Head of caudate nucleus (tissue), 42 donors: ENCODE measurements at regions not wholly inside any gene's neighbourhood (a gene's known extent, or its start where the extent isn't known, plus 50 kb on each side); places are given as distances from the start of the nearest gene placed in this dataset.

Experiments
- DNase-seq, 42 donors: peaks; one replicate each; pipeline versions ENCODE4 v3.0.0 to v3.0.0-alpha.2; 2020 to 2021; ENCODE audit warnings: mixed read lengths in 7 of 42
- intact Hi-C: fragments of 100-400 bp; cut with DNase I; formaldehyde crosslinking; loops from one replicate; pipeline ENCODE4 v1.15.0; 2022

DNA sequence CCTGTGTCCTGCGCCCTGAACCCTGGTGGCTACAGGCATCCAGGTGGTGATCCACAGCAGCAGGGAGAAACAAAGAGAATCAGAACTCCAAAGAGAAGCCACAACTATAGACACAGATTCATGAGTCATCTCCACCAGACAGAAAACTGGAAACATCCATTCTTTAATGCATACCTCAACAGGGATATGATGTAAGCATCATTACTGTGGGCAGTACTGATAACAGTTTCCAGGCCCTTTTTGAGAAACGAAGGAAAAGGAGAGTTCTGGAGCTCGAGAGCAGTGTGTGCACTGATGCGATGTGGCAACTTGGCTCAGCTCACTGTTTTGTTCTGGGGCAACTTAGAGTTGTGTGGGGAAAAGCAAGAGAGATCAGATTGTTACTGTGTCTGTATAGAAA lies 215.6 kb upstream of the ADAMTS16 start:
- intact Hi-C loops: no loop called here

DNA sequence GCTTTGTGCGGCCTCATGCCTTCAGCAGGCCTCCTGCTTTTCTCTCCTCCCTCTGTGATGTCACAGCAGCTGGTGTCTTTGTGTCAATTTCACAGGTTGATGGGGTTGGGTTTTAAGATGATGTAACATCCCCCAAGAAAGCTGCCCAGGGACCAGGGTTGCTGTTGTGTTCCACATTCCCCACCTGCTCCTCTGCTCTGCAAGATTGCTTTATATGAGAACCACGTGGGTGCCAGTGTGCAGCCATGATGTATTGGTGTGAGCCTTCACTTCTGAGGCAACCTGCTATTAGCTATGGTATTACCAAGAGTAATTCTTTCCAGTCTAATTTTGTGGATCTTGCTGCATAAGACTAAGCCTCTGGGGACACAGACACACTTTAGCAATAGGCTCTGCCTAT lies 213.0 kb upstream of the ADAMTS16 start:
- DNase-seq: no peak
- intact Hi-C loops: no loop called here

More for the DNA sequence above, 215.6 kb upstream of the ADAMTS16 start:
- DNase-seq: no peak

DNA sequence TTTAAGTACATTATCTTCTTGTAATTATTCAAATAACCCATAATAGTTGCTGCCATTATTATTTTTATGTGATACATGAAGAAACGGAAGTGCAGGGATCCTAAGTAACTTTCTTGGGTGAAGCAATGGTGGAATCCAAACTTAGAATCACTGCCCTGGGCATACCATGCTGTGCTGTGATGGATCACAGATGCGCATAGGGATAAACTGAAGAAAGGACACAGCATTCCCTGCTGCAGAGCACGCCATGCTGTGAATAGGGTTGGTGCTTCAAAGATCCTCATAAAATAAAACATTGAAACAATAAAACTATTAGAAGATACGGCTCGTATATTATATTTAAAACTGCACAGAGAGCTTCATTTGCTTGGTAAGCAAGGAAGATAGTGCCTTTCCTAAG lies 211.7 kb upstream of the ADAMTS16 start:
- intact Hi-C loops: no loop called here
- no peak for DNase-seq

GRCh38 chr5:4929092-4929655 lies 211.0 kb upstream of the ADAMTS16 start:
- DNase-seq: no peak
- intact Hi-C loops: no loop called here

GRCh38 chr5:4939042-4939781 lies 200.9 kb upstream of the ADAMTS16 start:
- DNase-seq: no peak
- intact Hi-C loops: no loop called here

DNA sequence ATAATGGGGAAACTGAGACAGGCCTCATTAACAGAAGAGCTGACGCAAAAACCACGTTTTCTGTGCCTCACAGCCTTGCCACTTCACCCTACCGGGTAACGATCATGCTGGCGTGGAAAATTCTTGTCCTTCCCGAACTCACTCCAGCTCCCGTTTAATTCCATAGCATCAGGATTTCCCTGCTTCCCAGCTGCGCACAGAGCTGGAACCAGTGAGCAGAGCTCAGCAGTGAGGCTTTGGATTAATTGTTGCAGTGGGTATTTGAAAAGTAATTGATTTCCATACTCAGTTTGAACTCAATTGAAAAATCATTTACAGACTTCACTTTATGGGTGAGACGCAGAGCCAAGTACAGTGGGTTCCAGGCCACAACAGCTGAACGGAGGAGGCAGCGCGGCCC lies 199.0 kb upstream of the ADAMTS16 start:
- no peak for DNase-seq
- intact Hi-C loops: no loop called here

DNA sequence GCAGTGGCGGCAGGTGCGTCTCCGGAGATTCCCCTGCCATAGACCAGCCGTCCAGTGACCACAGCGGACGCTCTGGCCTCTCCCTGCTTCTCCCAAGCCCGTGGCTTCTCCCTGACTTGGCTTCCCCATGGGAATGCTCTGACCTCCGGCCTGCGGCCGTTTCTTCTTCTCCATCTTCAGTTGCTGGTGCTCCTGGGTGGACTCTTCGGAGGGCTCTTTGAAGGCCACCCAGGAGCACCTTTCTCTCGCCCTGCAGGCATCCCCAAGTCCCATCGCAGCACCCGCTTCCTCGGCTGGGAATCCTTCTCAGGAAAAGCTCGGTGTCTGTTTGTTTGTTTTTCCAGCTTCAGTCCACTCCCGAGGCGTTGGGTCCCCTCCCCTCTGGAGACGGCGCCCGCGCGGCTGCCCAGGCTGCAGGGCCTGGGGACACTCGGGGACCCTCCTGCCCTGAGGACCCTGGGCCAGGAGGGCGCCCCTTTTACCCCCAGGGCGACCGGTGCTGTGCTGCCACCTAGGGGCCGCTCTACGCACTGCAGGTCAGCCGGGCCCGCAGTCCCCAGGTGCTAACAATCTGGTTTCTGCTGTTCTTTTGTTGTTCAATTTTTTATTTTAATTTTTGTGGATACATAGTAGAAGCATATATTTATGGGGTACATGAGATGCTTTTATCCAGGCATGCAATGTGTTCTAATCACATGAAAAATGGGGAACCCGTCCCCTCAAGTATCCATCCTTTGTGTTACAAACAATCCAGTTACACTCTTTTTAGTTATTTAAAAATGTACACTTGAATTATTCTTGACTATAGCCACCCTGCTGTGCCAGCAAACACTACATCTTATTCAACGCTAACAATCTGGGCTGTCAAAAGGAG lies 197.9 kb upstream of the ADAMTS16 start:
- intact Hi-C loops: loop anchor here (2.0 kb wide), 1 partner anchor 61 kb away; no protein-coding TSS in a partner anchor
- DNase-seq: peak in 22 of 42 donors; percentile 7 to 73 (median 36)

DNA sequence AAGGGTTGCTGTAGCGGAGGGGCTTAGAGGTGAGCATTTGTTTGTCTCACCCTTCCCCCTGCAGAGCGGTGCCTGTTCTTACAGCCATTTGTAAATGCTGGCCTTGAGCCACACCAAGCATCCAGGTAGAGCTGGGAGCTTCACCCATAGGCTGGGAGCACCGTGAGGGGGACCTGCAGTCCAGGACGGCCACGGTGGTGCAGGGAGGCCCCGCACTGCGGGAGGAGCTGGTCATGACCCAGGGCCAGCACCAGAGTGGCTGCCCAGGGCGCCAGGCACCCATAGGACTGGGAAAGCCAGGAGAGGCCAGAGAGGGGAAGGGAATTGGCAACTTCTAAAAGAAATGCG lies 197.3 kb upstream of the ADAMTS16 start:
- DNase-seq: no peak
- intact Hi-C loops: loop anchor here (2.0 kb wide), 1 partner anchor 62 kb away; no protein-coding TSS in a partner anchor

- intact Hi-C loops: no loop called here
- DNase-seq: no peak
Measured at GRCh38 chr5:4945296-4945695, 194.8 kb upstream of the ADAMTS16 start.

DNA sequence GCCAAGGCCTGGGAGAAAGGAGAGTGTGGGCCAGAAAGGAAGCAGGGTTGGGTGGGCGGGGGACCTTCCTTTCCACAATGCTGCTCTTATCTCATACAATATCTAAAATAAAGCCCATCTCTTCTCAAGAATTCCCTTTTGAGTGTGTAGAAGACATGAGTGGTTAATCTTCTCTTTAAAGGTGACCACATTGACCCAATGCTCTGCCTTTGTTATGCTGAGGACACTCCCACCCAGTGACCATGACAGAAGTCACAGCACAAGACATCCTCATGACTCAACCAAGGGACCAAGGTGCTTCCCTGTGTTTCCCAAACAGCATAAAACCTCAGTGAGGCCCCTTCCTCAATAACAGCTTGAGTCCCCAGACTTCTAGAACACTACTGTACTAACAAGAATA lies 193.0 kb upstream of the ADAMTS16 start:
- intact Hi-C loops: no loop called here
- no peak for DNase-seq

DNA sequence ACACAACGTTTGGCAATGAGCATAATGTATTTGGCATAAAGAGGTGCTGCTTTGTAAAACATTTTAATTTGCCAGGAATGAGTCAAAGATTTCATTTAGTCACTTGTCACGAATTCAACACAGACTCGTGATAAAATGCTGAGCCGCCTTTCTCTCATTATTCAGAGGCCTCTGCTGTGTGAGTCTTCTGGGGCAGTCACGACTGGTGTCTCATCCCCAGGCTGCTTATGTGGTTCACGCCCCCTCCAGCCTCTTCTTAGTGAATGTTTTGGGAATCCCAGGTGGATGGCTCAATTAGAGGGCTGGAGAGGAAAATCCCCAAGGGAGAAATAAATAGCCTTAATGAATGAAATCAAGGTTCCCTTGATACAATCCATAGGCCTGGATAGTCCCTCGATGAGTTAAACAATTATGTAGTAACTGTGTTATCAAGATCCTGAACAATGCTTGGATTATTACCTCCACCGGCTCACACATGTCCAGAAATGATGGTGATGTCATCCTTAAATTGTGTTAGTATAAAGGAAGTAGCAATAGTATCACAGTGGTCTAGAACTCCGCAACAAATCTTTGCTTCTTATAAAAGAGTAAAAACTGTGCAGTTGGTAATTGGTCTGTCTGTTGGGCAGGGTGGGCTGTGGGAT lies 192.1 kb upstream of the ADAMTS16 start:
- peak in 1 of 42 donors; percentile 29 for DNase-seq
- intact Hi-C loops: no loop called here

- intact Hi-C loops: no loop called here
Measured at GRCh38 chr5:4949108-4949507, 191.0 kb upstream of the ADAMTS16 start.

GRCh38 chr5:4953576-4953975 lies 186.6 kb upstream of the ADAMTS16 start:
- intact Hi-C loops: no loop called here
- DNase-seq: no peak

More at GRCh38 chr5:4949108-4949507, 191.0 kb upstream of the ADAMTS16 start:
- DNase-seq: no peak

- intact Hi-C loops: no loop called here
- no peak for DNase-seq
Measured at GRCh38 chr5:4954048-4954447, 186.1 kb upstream of the ADAMTS16 start.

GRCh38 chr5:4963265-4963664 lies 176.9 kb upstream of the ADAMTS16 start:
- DNase-seq: no peak
- intact Hi-C loops: no loop called here

- no peak for DNase-seq
- intact Hi-C loops: no loop called here
Measured at GRCh38 chr5:4969351-4969750, 170.8 kb upstream of the ADAMTS16 start.

- no peak for DNase-seq
- intact Hi-C loops: loop anchor here (10.0 kb wide), 1 partner anchor 1355 kb away; no protein-coding TSS in a partner anchor
Measured at GRCh38 chr5:4970171-4970570, 170.0 kb upstream of the ADAMTS16 start.

GRCh38 chr5:4976902-4977301 lies 163.2 kb upstream of the ADAMTS16 start:
- intact Hi-C loops: loop anchor here (10.0 kb wide), 1 partner anchor 1348 kb away; no protein-coding TSS in a partner anchor
- no peak for DNase-seq

GRCh38 chr5:4977416-4978110 lies 162.6 kb upstream of the ADAMTS16 start:
- DNase-seq: peak in 1 of 42 donors; percentile 4
- intact Hi-C loops: loop anchor here (10.0 kb wide), 1 partner anchor 1347 kb away; no protein-coding TSS in a partner anchor
